BLaER1 (cell line): ENCODE measurements at regions not wholly inside any gene's neighbourhood (a gene's known extent, or its start where the extent isn't known, plus 50 kb on each side); places are given as distances from the start of the nearest gene placed in this dataset.

Experiments used
- H3K27ac ChIP-seq: shearing (Covaris generic); formaldehyde crosslinking; 2 replicates; pipeline ENCODE4 v1.8.1; 2022
- H3K27me3 ChIP-seq: shearing (Covaris generic); formaldehyde crosslinking; 2 replicates; pipeline ENCODE4 v1.8.1; 2022
- H3K36me3 ChIP-seq: shearing (Covaris generic); formaldehyde crosslinking; 2 replicates; pipeline ENCODE4 v1.8.1; 2022
- H3K4me1 ChIP-seq: shearing (Covaris generic); formaldehyde crosslinking; 2 replicates; pipeline ENCODE4 v1.8.1; 2022
- H3K4me2 ChIP-seq: shearing (Covaris generic); formaldehyde crosslinking; 2 replicates; pipeline ENCODE4 v1.8.1; 2022
- H3K4me3 ChIP-seq: shearing (Covaris generic); formaldehyde crosslinking; 2 replicates; pipeline ENCODE4 v1.8.1; 2022
- H3K9ac ChIP-seq: shearing (Covaris generic); formaldehyde crosslinking; 2 replicates; pipeline ENCODE4 v1.8.1; 2022
- H3K9me3 ChIP-seq: shearing (Covaris generic); formaldehyde crosslinking; 2 replicates; pipeline ENCODE4 v1.8.1; 2022
- H4K20me1 ChIP-seq: shearing (Covaris generic); formaldehyde crosslinking; 2 replicates; pipeline ENCODE4 v1.8.1; 2022
- Cebpa-rat ChIP-seq: shearing (Covaris generic); IDR thresholded peaks from 2 replicates; pipeline ENCODE4 v1.8.1; 2022

DNA sequence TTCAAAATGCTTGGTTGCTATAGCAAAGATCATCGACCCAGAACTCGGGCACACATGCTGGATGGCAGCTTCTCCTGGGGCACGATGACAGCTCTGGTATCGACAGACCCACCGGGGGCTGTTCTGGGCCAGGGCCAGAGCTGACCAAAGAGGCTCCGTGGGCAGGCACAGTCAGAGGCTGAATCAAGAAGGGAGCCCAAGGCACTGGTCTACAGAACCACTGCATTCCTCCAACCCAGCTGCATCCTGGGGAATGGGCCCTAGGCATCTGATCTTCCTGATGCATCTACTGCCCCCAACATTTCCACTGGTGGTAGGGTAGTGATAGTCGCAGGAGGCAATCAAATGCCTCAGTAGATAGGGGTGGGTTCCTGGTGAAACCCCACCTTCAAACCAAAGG lies 470.3 kb downstream of the TBC1D22A start:
- H3K9me3 ChIP-seq = peaks cover 39% of the 10 kb centered on the region
- no peak overlapping the region for H3K27ac ChIP-seq
- H3K27me3 ChIP-seq = no peaks in the 10 kb centered on the region
- no peak overlapping the region for H3K4me3 ChIP-seq
- no peak overlapping the region for H3K9ac ChIP-seq
- 0 out of 2 replicates have a peak, but pooled peaks cover 3% of the 10 kb centered on the region for H3K36me3 ChIP-seq
- H4K20me1 ChIP-seq = no peaks in the 10 kb centered on the region
- no peak overlapping the region for H3K4me2 ChIP-seq
- no peaks in the 10 kb centered on the region for H3K4me1 ChIP-seq
- TF ChIP-seq Cebpa-rat = no peak

DNA sequence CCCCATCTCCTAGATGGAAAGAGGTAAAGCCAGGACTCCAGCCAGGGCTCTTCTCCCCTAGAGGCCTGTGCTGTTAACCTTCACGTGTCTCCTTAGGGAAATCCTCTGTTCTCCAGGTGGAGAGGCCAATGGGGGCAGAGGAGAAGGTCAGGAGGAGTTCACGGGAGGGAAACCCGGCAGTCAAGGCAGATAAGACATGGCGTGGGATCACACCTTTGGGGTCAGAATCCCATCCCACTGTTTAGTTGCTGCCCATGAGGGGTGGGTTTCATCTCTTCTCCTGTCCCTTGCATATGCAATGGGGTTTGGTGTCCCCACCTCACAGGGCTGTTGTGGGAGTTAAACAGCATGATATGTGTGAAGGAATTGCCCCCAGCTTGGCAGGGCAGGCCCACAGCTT lies 469.7 kb downstream of the TBC1D22A start:
- Histone ChIP-seq H3K27me3 (no peaks in the 10 kb centered on the region), H3K27ac (no peak overlapping the region), H3K9me3 (peaks cover 39% of the 10 kb centered on the region), H3K4me1 (no peaks in the 10 kb centered on the region), H3K9ac (no peak overlapping the region), H3K4me2 (no peak overlapping the region), H4K20me1 (no peaks in the 10 kb centered on the region), H3K4me3 (no peak overlapping the region), H3K36me3 (0 out of 2 replicates have a peak, but pooled peaks cover 3% of the 10 kb centered on the region)
- no peak for TF ChIP-seq Cebpa-rat

DNA sequence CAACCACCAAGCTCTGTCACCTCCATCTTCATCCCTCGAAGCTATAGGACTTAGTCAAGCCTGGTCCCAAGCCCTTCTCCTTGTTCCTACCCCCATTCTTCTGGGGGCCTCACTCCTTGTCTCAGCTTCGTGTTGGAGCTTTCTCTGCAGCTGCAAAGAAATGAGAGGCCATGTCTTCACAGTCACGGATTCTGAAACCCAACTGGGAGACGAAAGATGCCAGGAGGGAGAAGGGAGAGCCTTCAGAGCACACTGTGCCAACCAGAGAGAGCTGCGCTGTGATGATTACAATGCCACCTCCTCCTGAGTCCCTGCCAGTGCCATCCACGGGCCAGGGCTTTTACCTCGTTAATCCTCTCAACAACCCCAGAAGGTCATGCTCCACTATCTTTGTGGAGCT lies 469.3 kb downstream of the TBC1D22A start:
- Histone ChIP-seq H3K9ac (no peak overlapping the region), H3K27ac (no peak overlapping the region), H3K36me3 (0 out of 2 replicates have a peak, but pooled peaks cover 3% of the 10 kb centered on the region), H3K9me3 (peaks cover 39% of the 10 kb centered on the region), H3K27me3 (no peaks in the 10 kb centered on the region), H3K4me1 (no peaks in the 10 kb centered on the region), H4K20me1 (no peaks in the 10 kb centered on the region), H3K4me3 (no peak overlapping the region), H3K4me2 (no peak overlapping the region)
- TF ChIP-seq Cebpa-rat = no peak

DNA sequence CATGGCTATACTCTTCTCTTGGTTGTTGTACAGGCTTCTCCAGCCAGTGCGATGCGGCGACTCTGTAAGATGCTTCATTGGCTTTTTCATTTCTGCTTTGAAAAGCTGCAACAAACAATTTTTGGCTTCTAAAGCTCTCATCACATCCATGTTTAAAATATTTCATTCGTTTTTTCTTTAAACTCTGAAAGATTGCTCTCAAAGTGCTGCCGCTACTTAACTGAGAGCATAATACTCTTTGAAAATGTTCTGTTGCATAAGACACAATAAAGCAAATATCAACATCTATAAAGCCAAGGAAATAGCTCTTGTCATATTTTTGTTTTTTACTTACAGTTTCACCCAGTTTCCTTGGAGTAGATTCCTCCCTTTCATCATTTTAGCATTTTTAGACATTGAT lies 468.3 kb downstream of the TBC1D22A start:
- Histone ChIP-seq H3K4me1 (no peaks in the 10 kb centered on the region), H3K9ac (no peak overlapping the region), H3K4me3 (no peak overlapping the region), H4K20me1 (no peaks in the 10 kb centered on the region), H3K27me3 (no peaks in the 10 kb centered on the region), H3K36me3 (0 out of 2 replicates have a peak, but pooled peaks cover 3% of the 10 kb centered on the region), H3K27ac (no peak overlapping the region), H3K4me2 (no peak overlapping the region), H3K9me3 (peaks cover 39% of the 10 kb centered on the region)
- no peak for TF ChIP-seq Cebpa-rat

DNA sequence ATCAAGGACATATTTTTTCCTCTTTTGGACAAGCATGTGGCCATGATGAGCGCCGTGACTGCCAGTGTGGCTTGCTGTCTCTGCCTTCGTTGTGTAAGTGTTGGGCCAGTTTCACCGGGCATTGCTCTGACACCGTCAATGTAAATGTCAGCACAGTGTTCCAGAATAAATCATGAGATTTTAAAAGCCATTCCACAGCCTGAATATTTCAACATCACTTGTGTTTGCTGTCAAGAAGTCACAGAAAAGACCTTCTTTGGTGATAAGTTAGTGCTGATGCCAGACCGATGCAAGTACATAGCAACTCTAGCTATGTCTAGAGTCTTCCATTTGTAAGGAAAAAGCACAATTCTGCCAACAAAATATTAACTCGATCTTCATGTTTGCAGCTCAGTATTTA lies 467.8 kb downstream of the TBC1D22A start:
- no peaks in the 10 kb centered on the region for H3K4me1 ChIP-seq
- H3K9me3 ChIP-seq = peaks cover 38% of the 10 kb centered on the region
- H3K4me2 ChIP-seq = no peak overlapping the region
- no peak for TF ChIP-seq Cebpa-rat
- no peak overlapping the region for H3K4me3 ChIP-seq
- no peak overlapping the region for H3K27ac ChIP-seq
- no peaks in the 10 kb centered on the region for H3K27me3 ChIP-seq
- H4K20me1 ChIP-seq = no peaks in the 10 kb centered on the region
- 0 out of 2 replicates have a peak, but pooled peaks cover 3% of the 10 kb centered on the region for H3K36me3 ChIP-seq
- H3K9ac ChIP-seq = no peak overlapping the region

DNA sequence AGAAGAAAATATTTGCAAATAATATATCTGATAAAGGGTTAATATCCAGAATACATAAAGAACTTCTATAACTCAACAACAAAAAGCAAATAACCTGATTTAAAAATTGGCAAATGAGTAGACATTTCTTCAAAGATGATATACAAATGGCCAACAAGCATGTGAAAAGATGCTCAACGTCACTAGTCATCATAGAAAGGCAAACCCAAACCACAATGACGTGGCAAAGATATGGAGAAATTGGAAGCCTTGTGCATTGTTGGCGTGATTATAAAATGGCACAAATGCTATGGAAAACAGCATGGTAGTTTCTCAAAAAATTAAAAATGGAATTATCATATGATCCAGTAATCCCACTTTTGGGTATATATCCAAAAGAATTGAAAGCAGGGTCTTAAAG lies 466.3 kb downstream of the TBC1D22A start:
- Histone ChIP-seq H3K9me3 (peaks cover 23% of the 10 kb centered on the region), H3K27ac (no peak overlapping the region), H3K36me3 (0 out of 2 replicates have a peak, but pooled peaks cover under 1% of the 10 kb centered on the region), H4K20me1 (no peaks in the 10 kb centered on the region), H3K4me2 (no peak overlapping the region), H3K4me3 (no peak overlapping the region), H3K9ac (no peak overlapping the region), H3K4me1 (no peaks in the 10 kb centered on the region), H3K27me3 (no peaks in the 10 kb centered on the region)
- TF ChIP-seq Cebpa-rat = no peak

DNA sequence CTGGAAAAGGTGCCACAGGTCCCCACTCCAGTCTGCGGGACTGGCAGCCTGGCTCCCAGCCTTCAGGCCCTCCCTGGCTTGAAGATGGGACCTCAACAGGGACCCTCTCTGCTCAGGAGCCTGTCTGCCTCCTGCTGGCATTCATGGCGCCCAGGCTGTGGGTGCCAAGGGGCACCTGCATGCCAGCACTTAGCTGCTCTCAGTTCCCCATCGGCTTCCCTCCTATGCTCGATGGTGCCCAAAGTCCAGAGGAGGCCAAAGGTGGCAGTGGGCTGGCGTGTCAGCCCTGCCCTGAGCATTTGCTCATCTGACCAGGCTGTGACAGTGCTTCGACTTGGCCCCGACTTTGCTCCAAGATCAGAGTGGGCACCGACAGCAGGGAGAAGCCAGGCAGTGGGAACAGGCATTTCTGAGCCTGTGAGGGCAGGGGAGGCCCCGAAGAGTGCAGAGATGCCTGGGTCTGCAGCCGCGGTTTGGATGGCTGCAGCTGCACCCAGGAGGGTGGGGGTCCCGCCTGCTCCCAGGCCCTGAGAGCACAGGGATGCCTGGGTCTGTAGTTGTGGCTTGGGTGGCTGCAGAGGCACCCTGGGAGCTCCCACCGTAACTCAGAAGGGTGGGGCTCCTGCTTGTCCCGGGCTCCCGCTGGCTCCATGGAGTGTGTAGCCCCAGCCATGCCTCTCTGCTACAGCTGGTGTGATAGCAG lies 463.6 kb downstream of the TBC1D22A start:
- Histone ChIP-seq H3K4me3 (no peak overlapping the region), H3K4me2 (no peak overlapping the region), H3K9me3 (no peaks in the 10 kb centered on the region), H3K4me1 (peaks cover 6% of the 10 kb centered on the region; the same call in 1 of the 2 replicates), H3K27me3 (no peaks in the 10 kb centered on the region), H3K27ac (no peak overlapping the region), H3K9ac (no peak overlapping the region), H3K36me3 (no peaks in the 10 kb centered on the region), H4K20me1 (no peaks in the 10 kb centered on the region)
- no peak for TF ChIP-seq Cebpa-rat

DNA sequence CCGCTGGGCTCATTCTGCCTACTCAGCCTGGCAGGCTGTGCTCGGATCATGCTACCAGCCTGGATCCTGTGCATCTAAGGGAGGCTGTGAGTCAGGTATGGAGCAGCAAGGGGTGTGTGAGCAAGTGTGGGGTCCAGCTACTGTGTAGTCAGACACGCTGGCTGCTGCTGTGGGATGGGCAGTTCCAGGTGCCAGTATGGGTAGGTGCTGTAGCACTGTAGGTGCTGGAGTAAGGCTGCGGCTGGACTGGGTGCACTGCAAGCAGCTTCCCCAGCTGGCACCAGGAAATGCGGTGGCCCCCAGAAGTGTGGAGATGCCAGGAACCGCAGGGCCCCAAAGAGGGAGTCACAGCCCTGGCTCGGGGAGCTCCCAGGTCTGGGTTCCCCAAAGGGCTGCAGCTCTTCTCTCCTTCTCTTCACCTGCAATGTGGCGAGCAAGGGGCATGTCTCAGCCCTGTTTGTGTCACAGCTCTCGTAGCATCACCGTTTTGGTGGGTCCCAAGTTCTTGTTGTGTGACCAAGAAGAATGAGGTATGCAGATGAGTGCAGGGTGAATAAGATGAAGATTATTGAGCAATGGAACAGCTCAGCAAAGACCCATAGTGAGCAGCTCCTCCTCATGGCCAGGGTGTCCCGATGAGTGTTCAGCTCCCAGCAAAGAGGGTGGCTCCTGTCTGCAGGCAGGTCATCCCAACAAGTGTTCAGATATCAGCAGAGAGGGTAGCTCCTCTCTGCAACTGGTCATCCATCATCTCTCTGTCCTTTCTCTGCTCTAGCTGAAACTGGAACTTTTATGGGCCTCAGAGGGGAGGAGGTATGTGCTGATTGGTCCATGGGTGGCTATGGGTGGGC lies 462.9 kb downstream of the TBC1D22A start:
- H3K27ac ChIP-seq = no peak overlapping the region
- no peak overlapping the region for H3K9ac ChIP-seq
- H3K4me3 ChIP-seq = no peak overlapping the region
- no peaks in the 10 kb centered on the region for H3K27me3 ChIP-seq
- no peaks in the 10 kb centered on the region for H4K20me1 ChIP-seq
- no peaks in the 10 kb centered on the region for H3K36me3 ChIP-seq
- H3K4me1 ChIP-seq = peaks cover 7% of the 10 kb centered on the region; the same call in 1 of the 2 replicates
- TF ChIP-seq Cebpa-rat = no peak
- no peak overlapping the region for H3K4me2 ChIP-seq
- H3K9me3 ChIP-seq = no peaks in the 10 kb centered on the region
